Keratinocyte (primary cell): ENCODE measurements at regions not wholly inside any gene's neighbourhood (a gene's known extent, or its start where the extent isn't known, plus 50 kb on each side); places are given as distances from the start of the nearest gene placed in this dataset.
A peak's percentile ranks its signal among the peaks of the same experiment; 100 is the strongest.

Source experiments
- DNase-seq: peaks from one replicate; pipeline ENCODE4 v3.0.0-alpha.2; 2011; ENCODE audit warnings: low read depth, missing footprints, low spot score
- FAIRE-seq: peaks from 2 replicates; lab custom pipeline; 2011; peaks lifted over from hg19 to GRCh38; lab: Jason Lieb, UNC
- H2AFZ ChIP-seq: 2 replicates; pipeline ENCODE4 v1.6.0; 2012; ENCODE audit warnings: low read length, control low read depth, inconsistent platforms; ENCODE audit not compliant: control insufficient read depth
- H3K27ac ChIP-seq: 2 replicates; pipeline ENCODE4 v1.5.1; 2011; ENCODE audit warnings: low read length; ENCODE audit not compliant: control insufficient read depth, insufficient read depth
- H3K27me3 ChIP-seq: 3 replicates; pipeline ENCODE4 v1.6.0; 2011; ENCODE audit warnings: low read length; ENCODE audit not compliant: control insufficient read depth, insufficient read depth; ENCODE audit errors: extremely low read depth
- H3K36me3 ChIP-seq, 2 experiments: 2 replicates in 1 of 2; 3 replicates in 1 of 2; pipeline ENCODE4 v1.5.1; 2011; ENCODE audit warnings: low read length in 2 of 2, mild to moderate bottlenecking in 1 of 2; ENCODE audit not compliant: control insufficient read depth in 2 of 2, insufficient read depth in 2 of 2; ENCODE audit errors: extremely low read depth in 1 of 2
- H3K4me1 ChIP-seq: 3 replicates; pipeline ENCODE4 v1.5.1; 2011; ENCODE audit warnings: low read length; ENCODE audit not compliant: control insufficient read depth, insufficient read depth; ENCODE audit errors: extremely low read depth
- H3K4me2 ChIP-seq: 3 replicates; pipeline ENCODE4 v1.6.0; 2011; ENCODE audit warnings: low read depth, low read length; ENCODE audit not compliant: control insufficient read depth, insufficient read depth; ENCODE audit errors: extremely low read depth
- H3K4me3 ChIP-seq, 3 experiments: fragments of 200-600 bp in 1 of 3; sonication (generic) in 1 of 3; 2 replicates in 2 of 3; 3 replicates in 1 of 3; pipeline ENCODE4 v1.5.1; 2011 to 2016; ENCODE audit warnings: low read length in 3 of 3, mild to moderate bottlenecking in 3 of 3, control low read depth in 2 of 3, inconsistent platforms in 1 of 3, low read depth in 1 of 3, mixed read lengths in 1 of 3, mixed run types in 1 of 3, moderate library complexity in 1 of 3; ENCODE audit not compliant: control insufficient read depth in 2 of 3, insufficient read depth in 2 of 3; ENCODE audit errors: extremely low read depth in 1 of 3
- H3K79me2 ChIP-seq: 2 replicates; pipeline ENCODE4 v1.6.0; 2012; ENCODE audit warnings: low read length; ENCODE audit not compliant: control insufficient read depth, insufficient read depth
- H3K9ac ChIP-seq: 3 replicates; pipeline ENCODE4 v1.6.0; 2011; ENCODE audit warnings: low read length; ENCODE audit not compliant: control insufficient read depth, insufficient read depth; ENCODE audit errors: extremely low read depth
- H3K9me1 ChIP-seq: 3 replicates; pipeline ENCODE4 v1.6.0; 2011; ENCODE audit warnings: low read length; ENCODE audit not compliant: control insufficient read depth, insufficient read depth; ENCODE audit errors: extremely low read depth
- H3K9me3 ChIP-seq: 2 replicates; pipeline ENCODE4 v1.5.1; 2012; ENCODE audit warnings: low read depth, low read length; ENCODE audit not compliant: control insufficient read depth
- H4K20me1 ChIP-seq: 3 replicates; pipeline ENCODE4 v1.6.0; 2011; ENCODE audit warnings: low read length; ENCODE audit not compliant: control insufficient read depth, insufficient read depth; ENCODE audit errors: extremely low read depth
- EZH2 ChIP-seq: IDR thresholded peaks from one replicate; pipeline ENCODE4 v1.6.1; 2012; ENCODE audit warnings: inconsistent platforms, mild to moderate bottlenecking, low read length, moderate library complexity
- dilution Hi-C: fragments of 300-500 bp; cut with MboI; formaldehyde crosslinking; loops from one replicate; pipeline ENCODE4 v1.7.0; 2020; ENCODE audit warnings: low sequenced_read_pairs; ENCODE audit not compliant: extremely low pct_ligation_motif_present
- TF ChIP-seq, protein P1 (sequence below), 3 experiments: IDR thresholded peaks in 1 of 3; conservative IDR thresholded peaks in 1 of 3; optimal IDR thresholded peaks in 1 of 3; 2 replicates in 2 of 3; 3 replicates in 1 of 3; pipeline versions ENCODE3 to v1.5.1; 2011; ENCODE audit warnings: low read length in 3 of 3, mild to moderate bottlenecking in 3 of 3, moderate library complexity in 2 of 3, control low read depth in 1 of 3, inconsistent platforms in 1 of 3; ENCODE audit not compliant: insufficient read depth in 2 of 3; ENCODE audit errors: extremely low read depth in 1 of 3

- Histone ChIP-seq H4K20me1 (no peaks in the 10 kb centered on the region), H2AFZ (no peak overlapping the region), H3K9ac (no peak overlapping the region), H3K9me3 (no peaks in the 10 kb centered on the region), H3K79me2 (no peaks in the 10 kb centered on the region), H3K9me1 (no peaks in the 10 kb centered on the region), H3K4me2 (no peak overlapping the region), H3K27ac (no peak overlapping the region), H3K36me3 (no peaks in the 10 kb centered on the region), H3K4me1 (no peaks in the 10 kb centered on the region), H3K4me3 (no peak overlapping the region), H3K27me3 (peaks cover 22% of the 10 kb centered on the region)
- FAIRE-seq (peak; percentile 44), DNase-seq (no peak)
- dilution Hi-C loops = no loop called here
- TF ChIP-seq EZH2 = no peak
- TF ChIP-seq, protein P1, sequence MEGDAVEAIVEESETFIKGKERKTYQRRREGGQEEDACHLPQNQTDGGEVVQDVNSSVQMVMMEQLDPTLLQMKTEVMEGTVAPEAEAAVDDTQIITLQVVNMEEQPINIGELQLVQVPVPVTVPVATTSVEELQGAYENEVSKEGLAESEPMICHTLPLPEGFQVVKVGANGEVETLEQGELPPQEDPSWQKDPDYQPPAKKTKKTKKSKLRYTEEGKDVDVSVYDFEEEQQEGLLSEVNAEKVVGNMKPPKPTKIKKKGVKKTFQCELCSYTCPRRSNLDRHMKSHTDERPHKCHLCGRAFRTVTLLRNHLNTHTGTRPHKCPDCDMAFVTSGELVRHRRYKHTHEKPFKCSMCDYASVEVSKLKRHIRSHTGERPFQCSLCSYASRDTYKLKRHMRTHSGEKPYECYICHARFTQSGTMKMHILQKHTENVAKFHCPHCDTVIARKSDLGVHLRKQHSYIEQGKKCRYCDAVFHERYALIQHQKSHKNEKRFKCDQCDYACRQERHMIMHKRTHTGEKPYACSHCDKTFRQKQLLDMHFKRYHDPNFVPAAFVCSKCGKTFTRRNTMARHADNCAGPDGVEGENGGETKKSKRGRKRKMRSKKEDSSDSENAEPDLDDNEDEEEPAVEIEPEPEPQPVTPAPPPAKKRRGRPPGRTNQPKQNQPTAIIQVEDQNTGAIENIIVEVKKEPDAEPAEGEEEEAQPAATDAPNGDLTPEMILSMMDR (optimal IDR thresholded peaks at IDR 0.05 in 1 of 3, IDR thresholded peaks at IDR 0.05 in 1 of 3, conservative IDR thresholded peaks at IDR 0.05 in 1 of 3; ENCODE audit: extremely low read depth in 1 of 3, insufficient read depth in 2 of 3, low read length in 3 of 3) = no peak
Observed at GRCh38 chr17:77068915-77069314, 71.9 kb upstream of the SEC14L1 start.

- Histone ChIP-seq H3K9me3 (no peaks in the 10 kb centered on the region), H3K4me2 (no peak overlapping the region), H4K20me1 (no peaks in the 10 kb centered on the region), H3K4me1 (no peaks in the 10 kb centered on the region), H3K9ac (no peak overlapping the region), H3K79me2 (no peaks in the 10 kb centered on the region), H2AFZ (no peak overlapping the region), H3K9me1 (no peaks in the 10 kb centered on the region), H3K27ac (no peak overlapping the region), H3K4me3 (no peak overlapping the region), H3K27me3 (peaks cover 29% of the 10 kb centered on the region), H3K36me3 (no peaks in the 10 kb centered on the region)
- TF ChIP-seq EZH2 = no peak
- TF ChIP-seq, protein P1 (optimal IDR thresholded peaks at IDR 0.05 in 1 of 3, IDR thresholded peaks at IDR 0.05 in 1 of 3, conservative IDR thresholded peaks at IDR 0.05 in 1 of 3; ENCODE audit: extremely low read depth in 1 of 3, insufficient read depth in 2 of 3, low read length in 3 of 3) = no peak
- dilution Hi-C loops = no loop called here
- no peak for FAIRE-seq
- no peak for DNase-seq
Observed at GRCh38 chr17:77070888-77071279, 69.9 kb upstream of the SEC14L1 start.
